H1 (cell line): ENCODE measurements at regions not wholly inside any gene's neighbourhood (a gene's known extent, or its start where the extent isn't known, plus 50 kb on each side); places are given as distances from the start of the nearest gene placed in this dataset.

Experiments used
- CTCF ChIA-PET: fragments of 300-600 bp; sonication (Branson Sonifier 250); formaldehyde crosslinking; loops from one replicate; lab custom pipeline; 2021; ENCODE audit not compliant: partially characterized antibody; lab: Charles Lee
- POLR2A ChIA-PET: fragments of 300-600 bp; sonication (Branson Sonifier 250); formaldehyde crosslinking; loops from one replicate; lab custom pipeline; 2021; ENCODE audit warnings: inconsistent platforms; ENCODE audit not compliant: partially characterized antibody; lab: Charles Lee
- DNase-seq, 2 experiments: peaks; one replicate each; pipeline versions ENCODE4 v3.0.0 to v3.0.0-alpha.2; 2010 to 2022; ENCODE audit warnings: low spot score in 2 of 2, low read depth in 1 of 2, mixed read lengths in 1 of 2
- FAIRE-seq: peaks from 2 replicates; lab custom pipeline; 2011; peaks lifted over from hg19 to GRCh38; lab: Jason Lieb, UNC
- H2AFZ ChIP-seq: 2 replicates; pipeline ENCODE4 v1.8.1; 2012; ENCODE audit warnings: low read length, inconsistent platforms
- H2AK5ac ChIP-seq: 2 replicates; pipeline ENCODE4 v1.6.1; 2013; ENCODE audit warnings: low read depth, low read length
- H2BK120ac ChIP-seq: replicated peaks from 2 replicates; pipeline ENCODE3; 2013; ENCODE audit warnings: low read depth, low read length, inconsistent platforms
- H2BK12ac ChIP-seq: 2 replicates; pipeline ENCODE4 v1.6.1; 2013; ENCODE audit warnings: low read depth, low read length
- H2BK15ac ChIP-seq: 2 replicates; pipeline ENCODE4 v1.6.1; 2013; ENCODE audit warnings: low read length
- H2BK20ac ChIP-seq: 2 replicates; pipeline ENCODE4 v1.6.1; 2013; ENCODE audit warnings: low read length
- H2BK5ac ChIP-seq: 2 replicates; pipeline ENCODE4 v1.6.1; 2013; ENCODE audit warnings: low read depth, low read length
- H3K14ac ChIP-seq: 2 replicates; pipeline ENCODE4 v1.6.1; 2013; ENCODE audit warnings: inconsistent platforms; ENCODE audit not compliant: insufficient read length
- H3K18ac ChIP-seq: 2 replicates; pipeline ENCODE4 v1.6.1; 2013; ENCODE audit warnings: low read length; ENCODE audit errors: extremely low read depth
- H3K23ac ChIP-seq: 2 replicates; pipeline ENCODE4 v1.6.1; 2013; ENCODE audit warnings: inconsistent platforms; ENCODE audit not compliant: insufficient read length
- H3K23me2 ChIP-seq: 2 replicates; pipeline ENCODE4 v1.6.1; 2013; ENCODE audit warnings: low read depth, low read length
- H3K27ac ChIP-seq: 2 replicates; pipeline ENCODE4 v1.6.1; 2011; ENCODE audit warnings: low read depth, low read length, inconsistent platforms
- H3K27me3 ChIP-seq, 4 experiments: replicated peaks in 1 of 4; 1 replicate in 1 of 4; 2 replicates in 3 of 4; pipeline versions ENCODE4 v1.6.1 to v1.8.1; 2011 to 2013; ENCODE audit warnings: low read length in 3 of 4, mild to moderate bottlenecking in 3 of 4, inconsistent platforms in 2 of 4, mixed read lengths in 2 of 4, moderate library complexity in 1 of 4; ENCODE audit not compliant: control insufficient read depth in 3 of 4, insufficient read depth in 3 of 4; ENCODE audit errors: extremely low read depth in 1 of 4
- H3K36me3 ChIP-seq, 4 experiments: 2 replicates each; pipeline versions ENCODE4 v1.6.1 to v1.8.1; 2011 to 2013; ENCODE audit warnings: mild to moderate bottlenecking in 4 of 4, low read length in 3 of 4, moderate library complexity in 2 of 4, control low read depth in 1 of 4, inconsistent platforms in 1 of 4; ENCODE audit not compliant: insufficient read depth in 4 of 4, control insufficient read depth in 2 of 4
- H3K4ac ChIP-seq: replicated peaks from 2 replicates; pipeline ENCODE3; 2013; ENCODE audit warnings: low read length, low read depth, mixed read lengths, inconsistent platforms; ENCODE audit not compliant: insufficient read length
- H3K4me1 ChIP-seq, 4 experiments: replicated peaks in 1 of 4; 1 replicate in 1 of 4; 2 replicates in 3 of 4; pipeline versions ENCODE4 v1.6.1 to v1.8.1; 2011 to 2013; ENCODE audit warnings: low read length in 3 of 4, inconsistent platforms in 2 of 4, mixed read lengths in 1 of 4; ENCODE audit not compliant: insufficient read depth in 4 of 4, control insufficient read depth in 3 of 4
- H3K4me2 ChIP-seq, 2 experiments: 2 replicates each; pipeline versions ENCODE4 v1.6.1 to v1.8.1; 2011 to 2013; ENCODE audit warnings: low read depth in 2 of 2, low read length in 2 of 2, control low read depth in 1 of 2, inconsistent platforms in 1 of 2, mild to moderate bottlenecking in 1 of 2; ENCODE audit not compliant: insufficient read depth in 1 of 2
- H3K4me3 ChIP-seq, 4 experiments: fragments of 200-600, 300-600 bp in 1 of 4; sonication (generic), shearing (Covaris generic), sonication (Bioruptor Twin) in 1 of 4; 2 replicates each; pipeline versions ENCODE4 v1.5.1 to v1.8.1; 2011 to 2016; ENCODE audit warnings: low read length in 4 of 4, low read depth in 3 of 4, control low read depth in 2 of 4, inconsistent platforms in 2 of 4, mild to moderate bottlenecking in 2 of 4, mixed read lengths in 1 of 4, moderate library complexity in 1 of 4; ENCODE audit not compliant: insufficient read depth in 2 of 4; ENCODE audit errors: extremely low read depth in 1 of 4
- H3K56ac ChIP-seq: replicated peaks from 2 replicates; pipeline ENCODE3; 2013; ENCODE audit warnings: low read depth, mild to moderate bottlenecking, mixed read lengths, low read length, inconsistent platforms; ENCODE audit not compliant: insufficient read length
- H3K79me1 ChIP-seq: 2 replicates; pipeline ENCODE4 v1.6.1; 2013; ENCODE audit warnings: low read depth, low read length, control low read depth
- H3K79me2 ChIP-seq, 2 experiments: 2 replicates each; pipeline versions ENCODE4 v1.6.1 to v1.8.1; 2012 to 2013; ENCODE audit warnings: low read length in 2 of 2, mild to moderate bottlenecking in 2 of 2, inconsistent platforms in 1 of 2; ENCODE audit not compliant: insufficient read depth in 2 of 2, control insufficient read depth in 1 of 2
- H3K9ac ChIP-seq, 4 experiments: replicated peaks in 1 of 4; 1 replicate in 1 of 4; 2 replicates in 3 of 4; pipeline versions ENCODE4 v1.6.1 to v1.8.1; 2011 to 2013; ENCODE audit warnings: low read depth in 3 of 4, low read length in 3 of 4, control low read depth in 2 of 4, mild to moderate bottlenecking in 2 of 4, moderate library complexity in 2 of 4, inconsistent platforms in 1 of 4; ENCODE audit errors: extremely low read depth in 1 of 4
- H3K9me3 ChIP-seq, 2 experiments: 2 replicates each; pipeline versions ENCODE4 v1.6.1 to v1.8.1; 2012 to 2013; ENCODE audit warnings: mild to moderate bottlenecking in 2 of 2, moderate library complexity in 2 of 2, control low read depth in 1 of 2, inconsistent platforms in 1 of 2, low read depth in 1 of 2, low read length in 1 of 2, mixed read lengths in 1 of 2; ENCODE audit not compliant: insufficient read depth in 2 of 2
- H4K20me1 ChIP-seq, 2 experiments: replicated peaks in 1 of 2; 2 replicates each; pipeline versions ENCODE3 to v1.8.1; 2011 to 2013; ENCODE audit warnings: inconsistent platforms in 2 of 2, low read length in 2 of 2, mild to moderate bottlenecking in 1 of 2; ENCODE audit not compliant: insufficient read depth in 2 of 2, control insufficient read depth in 1 of 2
- H4K5ac ChIP-seq: 2 replicates; pipeline ENCODE4 v1.6.1; 2013; ENCODE audit warnings: low read length, low read depth, mixed read lengths, inconsistent platforms; ENCODE audit not compliant: insufficient read length
- H4K8ac ChIP-seq: 2 replicates; pipeline ENCODE4 v1.8.0; 2013; ENCODE audit warnings: mild to moderate bottlenecking, moderate library complexity, low read length, inconsistent platforms; ENCODE audit not compliant: insufficient read depth; ENCODE audit errors: extremely low read depth
- H4K91ac ChIP-seq: replicated peaks from 2 replicates; pipeline ENCODE3; 2013; ENCODE audit warnings: low read length, mixed read lengths, inconsistent platforms; ENCODE audit not compliant: insufficient read length
- RAD21 ChIP-seq, 2 experiments: IDR thresholded peaks in 1 of 2; conservative IDR thresholded peaks in 1 of 2; 2 replicates each; pipeline ENCODE4 v1.6.1; 2011; ENCODE audit warnings: low read depth in 2 of 2, low read length in 2 of 2, improper control_type of control experiment in 1 of 2, inconsistent platforms in 1 of 2, mild to moderate bottlenecking in 1 of 2, moderate library complexity in 1 of 2
- TCF12 ChIP-seq: IDR thresholded peaks from 2 replicates; pipeline ENCODE4 v1.6.1; 2011; ENCODE audit warnings: low read depth, mild to moderate bottlenecking, low read length
- WGBS, 2 experiments: shearing (Covaris generic) in 1 of 2; methylation state at CpG; one replicate each; pipeline versions ENCODE4 v1.1.6 to v1.1.7; 2013 to 2015; ENCODE audit warnings: low lambda C conversion rate in 2 of 2, mixed read lengths in 2 of 2, inconsistent platforms in 1 of 2, low coverage in 1 of 2, missing lambda C conversion rate in 1 of 2; ENCODE audit not compliant: insufficient replicate concordance in 2 of 2, insufficient coverage in 1 of 2, insufficient read length in 1 of 2; ENCODE audit errors: extremely low coverage in 1 of 2, missing lambda C conversion rate in 1 of 2; 5-methylcytosine and 5-hydroxymethylcytosine counted together

- Histone ChIP-seq H3K27ac (no peak overlapping the region), H4K8ac (no peak overlapping the region), H3K36me3 (no peaks in the 10 kb centered on the region; a peak in 1 of 8 replicates), H3K79me2 (no peaks in the 10 kb centered on the region), H3K9ac (no peak overlapping the region), H4K20me1 (no peaks in the 10 kb centered on the region), H2BK15ac (no peak overlapping the region), H3K9me3 (peaks cover 0 to 4% of the 10 kb centered on the region in 2 experiments; a peak in 1 of 4 replicates), H3K23ac (no peak overlapping the region), H3K18ac (no peak overlapping the region), H3K4me3 (no peak overlapping the region), H3K56ac (no peak overlapping the region), H3K4me2 (no peak overlapping the region), H2BK20ac (no peak overlapping the region), H3K27me3 (no peaks in the 10 kb centered on the region), H2BK120ac (no peak overlapping the region), H2BK5ac (no peak overlapping the region), H4K91ac (no peak overlapping the region), H4K5ac (no peak overlapping the region), H3K4me1 (no peaks in the 10 kb centered on the region), H2AFZ (no peak overlapping the region), H3K14ac (no peak overlapping the region), H3K79me1 (no peaks in the 10 kb centered on the region), H2BK12ac (no peak overlapping the region), H3K23me2 (no peaks in the 10 kb centered on the region), H2AK5ac (no peak overlapping the region), H3K4ac (no peak overlapping the region)
- TF ChIP-seq TCF12, result no peak
- TF ChIP-seq RAD21 (IDR thresholded peaks at IDR 0.05 in 1 of 2, conservative IDR thresholded peaks at IDR 0.05 in 1 of 2; ENCODE audit: low read depth in 2 of 2, low read length in 2 of 2), result no peak
- FAIRE-seq, result no peak
- ChIA-PET POLR2A (no interaction called here), CTCF (interaction anchor here (0.6 to 0.7 kb wide), 2 partner anchors 13 to 102 kb away, joined by 5 read pairs; no protein-coding TSS in a partner anchor)
- 88% methylated on average over 3 of the region's 3 CpGs; no CpG with 5 or more reads in 1 of the 2 experiments for whole genome bisulfite sequencing, 2 experiments
- no peak for DNase-seq
Measured at GRCh38 chr3:110006913-110007312, 669.6 kb upstream of the DPPA4 start.
